PC-3 (cell line): ENCODE measurements at regions not wholly inside any gene's neighbourhood (a gene's known extent, or its start where the extent isn't known, plus 50 kb on each side); places are given as distances from the start of the nearest gene placed in this dataset.

Experiments used
- ATAC-seq: fragments of 200-7000 bp; cut with Tn5 transposase; 2 replicates; pipeline ENCODE4 v1.9.1; 2020; ENCODE audit warnings: mild to moderate bottlenecking, moderate library complexity
- BruUV-seq: library from RNA; stranded (reverse); fragments of 400-500 nt; replicated peaks from 2 replicates; lab custom pipeline; 2021; lab: Mats Ljungman, UMichigan
- CTCF ChIA-PET: fragments of 300-600 bp; sonication (Branson Sonifier 250); formaldehyde crosslinking; loops from one replicate; lab custom pipeline; 2022; ENCODE audit warnings: antibody characterized with exemption; lab: Charles Lee
- POLR2A ChIA-PET: fragments of 300-600 bp; sonication (Branson Sonifier 250); formaldehyde crosslinking; loops from one replicate; lab custom pipeline; 2022; ENCODE audit warnings: antibody characterized with exemption; ENCODE audit not compliant: unreplicated experiment; lab: Charles Lee
- DNase-seq: peaks from one replicate; pipeline ENCODE4 v3.0.0-alpha.2; 2015
- H2AFZ ChIP-seq: fragments of 300-600 bp; sonication (generic); 2 replicates; pipeline ENCODE4 v1.6.0; 2016; ENCODE audit warnings: antibody characterized with exemption, low read length
- H3F3A ChIP-seq: fragments of 300-600 bp; sonication (generic); one replicate; pipeline ENCODE4 v1.6.0; 2017; ENCODE audit warnings: antibody characterized with exemption, low read length, control low read depth, mild to moderate bottlenecking; ENCODE audit not compliant: unreplicated experiment
- H3K27ac ChIP-seq: fragments of 300-600 bp; sonication (generic); 2 replicates; pipeline ENCODE4 v1.5.1; 2016; ENCODE audit warnings: mild to moderate bottlenecking, low read length
- H3K27me3 ChIP-seq: fragments of 300-600 bp; sonication (generic); 2 replicates; pipeline ENCODE4 v1.6.1; 2016; ENCODE audit warnings: low read length, mixed read lengths
- H3K36me3 ChIP-seq: fragments of 300-600 bp; sonication (generic); 2 replicates; pipeline ENCODE4 v1.6.1; 2016; ENCODE audit warnings: low read depth, mixed run types, low read length, mixed read lengths
- H3K4me1 ChIP-seq: fragments of 300-600 bp; sonication (generic); 2 replicates; pipeline ENCODE4 v1.5.1; 2016; ENCODE audit warnings: low read length; ENCODE audit not compliant: insufficient read depth
- H3K4me2 ChIP-seq: fragments of 300-600 bp; sonication (generic); 2 replicates; pipeline ENCODE4 v1.6.0; 2016; ENCODE audit warnings: low read length
- H3K4me3 ChIP-seq: fragments of 300-600 bp; sonication (generic); 2 replicates; pipeline ENCODE4 v1.5.1; 2016; ENCODE audit warnings: mild to moderate bottlenecking, low read length, mixed read lengths
- H3K79me2 ChIP-seq: fragments of 300-600 bp; sonication (generic); 2 replicates; pipeline ENCODE4 v1.6.1; 2017; ENCODE audit warnings: low read length, mixed read lengths
- H3K9ac ChIP-seq: fragments of 300-600 bp; sonication (generic); 2 replicates; pipeline ENCODE4 v1.6.0; 2016; ENCODE audit warnings: mild to moderate bottlenecking, low read length
- H3K9me2 ChIP-seq: fragments of 300-600 bp; sonication (generic); replicated peaks from 2 replicates; pipeline ENCODE4 v1.6.1; 2016; ENCODE audit warnings: mixed run types, low read length, mixed read lengths
- H3K9me3 ChIP-seq: fragments of 300-600 bp; sonication (generic); 2 replicates; pipeline ENCODE4 v1.6.1; 2016; ENCODE audit warnings: low read length, mixed read lengths
- H4K20me1 ChIP-seq: fragments of 300-600 bp; sonication (generic); 2 replicates; pipeline ENCODE4 v1.6.1; 2016; ENCODE audit warnings: low read length, mixed read lengths
- EZH2 ChIP-seq: fragments of 300-600 bp; sonication (generic); IDR thresholded peaks from one replicate; pipeline ENCODE4 v1.6.1; 2017; ENCODE audit warnings: antibody characterized with exemption, mild to moderate bottlenecking, low read length; ENCODE audit not compliant: unreplicated experiment
- EZH2phosphoT487 ChIP-seq: fragments of 300-600 bp; sonication (generic); IDR thresholded peaks from 2 replicates; pipeline ENCODE4 v1.6.1; 2018; ENCODE audit warnings: mild to moderate bottlenecking, antibody characterized with exemption, low read length, borderline replicate concordance
- intact Hi-C: fragments of 100-400 bp; cut with micrococcal nuclease; formaldehyde crosslinking; loops from 2 replicates; pipeline ENCODE4 v1.9.0; 2023
- TF ChIP-seq, protein P1 (sequence below): fragments of 300-600 bp; sonication (generic); conservative IDR thresholded peaks from 2 replicates; pipeline ENCODE4 v1.5.1; 2017; ENCODE audit warnings: antibody characterized with exemption, low read depth, mild to moderate bottlenecking, low read length

DNA sequence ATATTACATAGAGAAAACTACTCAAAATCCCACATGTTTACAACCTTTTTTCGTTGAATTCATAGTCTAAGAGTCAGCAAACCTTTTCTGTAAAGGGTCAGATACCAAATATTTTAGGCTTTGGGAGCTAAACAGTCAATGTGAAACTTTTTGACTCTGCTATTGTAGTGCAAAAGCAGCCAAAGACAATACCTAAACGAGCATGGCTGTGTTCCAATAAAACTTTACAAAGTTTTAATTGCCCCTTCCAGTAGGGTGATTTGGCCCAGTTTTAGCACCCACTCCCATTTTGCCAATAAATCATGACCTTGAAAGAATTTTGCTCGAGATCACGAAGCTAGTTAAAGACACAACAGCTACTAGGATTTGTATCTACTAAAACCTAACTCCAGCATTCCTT lies 147.2 kb downstream of the ANKRD50 start:
- Histone ChIP-seq H3K79me2 (no peaks in the 10 kb centered on the region), H2AFZ (no peak overlapping the region), H3K4me1 (no peaks in the 10 kb centered on the region), H3K9ac (no peak overlapping the region), H3K27ac (no peak overlapping the region), H3K4me2 (no peak overlapping the region), H4K20me1 (no peaks in the 10 kb centered on the region), H3F3A (no peaks in the 10 kb centered on the region), H3K36me3 (no peaks in the 10 kb centered on the region), H3K9me3 (no peaks in the 10 kb centered on the region), H3K4me3 (no peak overlapping the region), H3K9me2 (no peaks in the 10 kb centered on the region), H3K27me3 (no peaks in the 10 kb centered on the region)
- DNase-seq (no peak), ATAC-seq (no peak)
- CTCF ChIA-PET: no interaction called here
- POLR2A ChIA-PET: no interaction called here
- intact Hi-C loops: no loop called here
- TF ChIP-seq EZH2 (no peak), EZH2phosphoT487 (no peak)
- TF ChIP-seq, protein P1, sequence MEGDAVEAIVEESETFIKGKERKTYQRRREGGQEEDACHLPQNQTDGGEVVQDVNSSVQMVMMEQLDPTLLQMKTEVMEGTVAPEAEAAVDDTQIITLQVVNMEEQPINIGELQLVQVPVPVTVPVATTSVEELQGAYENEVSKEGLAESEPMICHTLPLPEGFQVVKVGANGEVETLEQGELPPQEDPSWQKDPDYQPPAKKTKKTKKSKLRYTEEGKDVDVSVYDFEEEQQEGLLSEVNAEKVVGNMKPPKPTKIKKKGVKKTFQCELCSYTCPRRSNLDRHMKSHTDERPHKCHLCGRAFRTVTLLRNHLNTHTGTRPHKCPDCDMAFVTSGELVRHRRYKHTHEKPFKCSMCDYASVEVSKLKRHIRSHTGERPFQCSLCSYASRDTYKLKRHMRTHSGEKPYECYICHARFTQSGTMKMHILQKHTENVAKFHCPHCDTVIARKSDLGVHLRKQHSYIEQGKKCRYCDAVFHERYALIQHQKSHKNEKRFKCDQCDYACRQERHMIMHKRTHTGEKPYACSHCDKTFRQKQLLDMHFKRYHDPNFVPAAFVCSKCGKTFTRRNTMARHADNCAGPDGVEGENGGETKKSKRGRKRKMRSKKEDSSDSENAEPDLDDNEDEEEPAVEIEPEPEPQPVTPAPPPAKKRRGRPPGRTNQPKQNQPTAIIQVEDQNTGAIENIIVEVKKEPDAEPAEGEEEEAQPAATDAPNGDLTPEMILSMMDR: no peak
- BruUV-seq: no TSS peak

DNA sequence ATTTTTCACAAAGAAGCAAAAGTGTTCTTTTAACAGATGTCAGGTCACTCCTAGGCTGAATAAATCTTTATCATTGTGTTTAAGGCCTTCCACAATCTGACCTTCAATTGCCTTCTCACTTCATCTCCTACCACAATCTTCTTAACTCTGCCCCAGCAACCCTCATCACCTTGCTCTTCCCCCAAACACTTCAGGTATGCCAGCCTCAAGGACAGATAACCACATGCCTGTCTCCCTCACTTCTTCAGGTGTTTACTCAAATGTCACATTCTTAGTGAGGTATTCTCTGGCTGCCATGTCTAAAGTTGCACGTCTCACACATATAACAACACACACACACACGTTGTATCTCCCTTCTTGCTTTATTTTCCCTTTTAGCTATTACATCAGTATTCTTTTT lies 146.5 kb downstream of the ANKRD50 start:
- no peaks in the 10 kb centered on the region for H3K79me2 ChIP-seq
- H3K9me2 ChIP-seq: no peaks in the 10 kb centered on the region
- no peaks in the 10 kb centered on the region for H3K9me3 ChIP-seq
- ChIA-PET POLR2A (no interaction called here), CTCF (no interaction called here)
- H3K4me1 ChIP-seq: no peaks in the 10 kb centered on the region
- no peak for ATAC-seq
- no peak overlapping the region for H2AFZ ChIP-seq
- no peak for DNase-seq
- H4K20me1 ChIP-seq: no peaks in the 10 kb centered on the region
- no peak overlapping the region for H3K4me3 ChIP-seq
- H3K27ac ChIP-seq: no peak overlapping the region
- no peaks in the 10 kb centered on the region for H3F3A ChIP-seq
- H3K36me3 ChIP-seq: no peaks in the 10 kb centered on the region
- H3K4me2 ChIP-seq: no peak overlapping the region
- no TSS peak for BruUV-seq
- TF ChIP-seq EZH2 (no peak), EZH2phosphoT487 (no peak)
- TF ChIP-seq, protein P1: no peak
- H3K27me3 ChIP-seq: no peaks in the 10 kb centered on the region
- intact Hi-C loops: no loop called here
- no peak overlapping the region for H3K9ac ChIP-seq

DNA sequence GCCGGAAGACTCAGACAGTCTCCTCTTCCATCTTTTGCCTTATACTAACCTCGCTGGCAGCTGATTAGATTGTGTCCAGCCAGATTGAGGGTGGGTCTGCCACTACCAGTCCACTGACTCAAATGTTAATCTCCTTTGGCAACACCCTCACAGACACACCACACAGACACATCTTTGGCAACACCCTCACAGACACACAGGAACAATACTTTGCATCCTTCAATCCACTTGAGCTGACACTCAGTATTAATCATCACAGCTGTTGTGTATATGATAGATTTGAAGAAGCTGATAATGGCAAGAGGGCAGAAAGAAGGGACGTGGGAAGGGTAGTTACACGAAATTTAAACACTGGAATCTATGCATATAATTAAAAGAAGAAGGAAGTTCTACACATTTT lies 139.5 kb downstream of the ANKRD50 start:
- no peaks in the 10 kb centered on the region for H3K9me2 ChIP-seq
- H3K27ac ChIP-seq: no peak overlapping the region
- no TSS peak for BruUV-seq
- H3K9ac ChIP-seq: no peak overlapping the region
- no peak for TF ChIP-seq EZH2
- no peak for TF ChIP-seq EZH2phosphoT487
- TF ChIP-seq, protein P1: no peak
- no peak for ATAC-seq
- no peaks in the 10 kb centered on the region for H3K27me3 ChIP-seq
- H3F3A ChIP-seq: no peaks in the 10 kb centered on the region
- no peak overlapping the region for H3K4me3 ChIP-seq
- no peaks in the 10 kb centered on the region for H3K9me3 ChIP-seq
- no peak for DNase-seq
- intact Hi-C loops: no loop called here
- H3K79me2 ChIP-seq: no peaks in the 10 kb centered on the region
- no peaks in the 10 kb centered on the region for H4K20me1 ChIP-seq
- H3K4me2 ChIP-seq: no peak overlapping the region
- no peaks in the 10 kb centered on the region for H3K4me1 ChIP-seq
- ChIA-PET CTCF (no interaction called here), POLR2A (no interaction called here)
- no peak overlapping the region for H2AFZ ChIP-seq
- H3K36me3 ChIP-seq: no peaks in the 10 kb centered on the region
